Adrenal gland (tissue), 9 donors: ENCODE measurements at regions not wholly inside any gene's neighbourhood (a gene's known extent, or its start where the extent isn't known, plus 50 kb on each side); places are given as distances from the start of the nearest gene placed in this dataset.
"Not testable (repeated sequence)": the region's sequence is repeated elsewhere in the genome, so short reads cannot be mapped to it uniquely, and the experiment has no call there.

Experiments
- DNase-seq, 7 donors: peaks; one replicate each; pipeline ENCODE4 v3.0.0-alpha.2; 2019 to 2020
- H3K27ac ChIP-seq, 5 donors: fragments of 200-600 bp; sonication (generic) in 4 of 5; 1 replicate in 3 of 5; 2 replicates in 2 of 5; pipeline versions ENCODE4 v1.5.1 to v1.8.0; 2016 to 2020; ENCODE audit warnings: mild to moderate bottlenecking in 1 of 5
- H3K27me3 ChIP-seq: fragments of 200-600 bp; 2 replicates; pipeline ENCODE4 v1.8.0; 2021
- H3K36me3 ChIP-seq, 2 donors: fragments of 200-600 bp; replicated peaks in 1 of 2; 1 replicate in 1 of 2; 2 replicates in 1 of 2; pipeline versions ENCODE4 v1.5.1 to v1.8.0; 2018 to 2022
- H3K4me1 ChIP-seq, 2 donors: fragments of 200-600 bp; replicated peaks in 1 of 2; 1 replicate in 1 of 2; 2 replicates in 1 of 2; pipeline versions ENCODE4 v1.5.1 to v1.8.0; 2018 to 2021
- H3K4me3 ChIP-seq, 4 donors: fragments of 200-600 bp; sonication (generic) in 3 of 4; one replicate each; pipeline ENCODE4 v1.5.1; 2016 to 2018
- H3K9me3 ChIP-seq, 3 donors: fragments of 200-600 bp; sonication (generic) in 1 of 3; replicated peaks in 1 of 3; 1 replicate in 2 of 3; 2 replicates in 1 of 3; pipeline versions ENCODE4 v1.5.1 to v1.8.0; 2016 to 2021
- POLR2A ChIP-seq, 2 donors: fragments of 450-650 bp; IDR thresholded peaks; one replicate each; pipeline ENCODE4 v1.6.1; 2017; ENCODE audit warnings: antibody characterized with exemption in 2 of 2, mild to moderate bottlenecking in 2 of 2, moderate library complexity in 1 of 2
- WGBS, 4 donors: extraction: QIAGEN DNeasy Blood & Tissue Kit in 2 of 4; methylation state at CpG; one replicate each; pipeline versions ENCODE4 v1.1.5 to v1.1.7; 2013 to 2017; 5-methylcytosine and 5-hydroxymethylcytosine counted together
- intact Hi-C, 2 donors: fragments of 100-400 bp; cut with DNase I; formaldehyde crosslinking; loops; one replicate each; pipeline versions ENCODE4 v1.14.1 to v1.15.0; 2022 to 2023
- TF ChIP-seq, protein P1 (sequence below), 6 experiments: fragments of 450-650 bp in 4 of 6; fragments of 200-600 bp in 2 of 6; sonication (generic) in 1 of 6; IDR thresholded peaks; 1 replicate in 5 of 6; 2 replicates in 1 of 6; pipeline versions ENCODE4 v1.5.1 to v1.8.0; 2016 to 2021; ENCODE audit warnings: antibody characterized with exemption in 6 of 6, mild to moderate bottlenecking in 2 of 6, moderate library complexity in 1 of 6
- donor health status: healthy with polysubstance abuse.
- donor health status: Bipolar disorder and iron deficiency.
- donor health status: DM: yes; HTN: yes; CAD: no.
- donor health status: DM: no; HTN: no; CAD: no.
- donor health status: DM: no; HTN: no; CAD: no.

GRCh38 chr12:80000831-80001230 lies 65.9 kb upstream of the PPP1R12A start:
- no peaks in the 10 kb centered on the region for H3K27me3 ChIP-seq
- intact Hi-C loops = no loop called here
- no peak overlapping the region for H3K27ac ChIP-seq
- no peaks in the 10 kb centered on the region for H3K9me3 ChIP-seq
- no peak overlapping the region for H3K4me3 ChIP-seq
- no peak for DNase-seq
- no peaks in the 10 kb centered on the region for H3K36me3 ChIP-seq
- WGBS, 4 donors = 0 to 71% (median 2%) methylated on average over 1 of the region's 1 CpG
- H3K4me1 ChIP-seq = no peaks in the 10 kb centered on the region
- TF ChIP-seq POLR2A (IDR thresholded peaks at IDR 0.05) = no peak
- TF ChIP-seq, protein P1, sequence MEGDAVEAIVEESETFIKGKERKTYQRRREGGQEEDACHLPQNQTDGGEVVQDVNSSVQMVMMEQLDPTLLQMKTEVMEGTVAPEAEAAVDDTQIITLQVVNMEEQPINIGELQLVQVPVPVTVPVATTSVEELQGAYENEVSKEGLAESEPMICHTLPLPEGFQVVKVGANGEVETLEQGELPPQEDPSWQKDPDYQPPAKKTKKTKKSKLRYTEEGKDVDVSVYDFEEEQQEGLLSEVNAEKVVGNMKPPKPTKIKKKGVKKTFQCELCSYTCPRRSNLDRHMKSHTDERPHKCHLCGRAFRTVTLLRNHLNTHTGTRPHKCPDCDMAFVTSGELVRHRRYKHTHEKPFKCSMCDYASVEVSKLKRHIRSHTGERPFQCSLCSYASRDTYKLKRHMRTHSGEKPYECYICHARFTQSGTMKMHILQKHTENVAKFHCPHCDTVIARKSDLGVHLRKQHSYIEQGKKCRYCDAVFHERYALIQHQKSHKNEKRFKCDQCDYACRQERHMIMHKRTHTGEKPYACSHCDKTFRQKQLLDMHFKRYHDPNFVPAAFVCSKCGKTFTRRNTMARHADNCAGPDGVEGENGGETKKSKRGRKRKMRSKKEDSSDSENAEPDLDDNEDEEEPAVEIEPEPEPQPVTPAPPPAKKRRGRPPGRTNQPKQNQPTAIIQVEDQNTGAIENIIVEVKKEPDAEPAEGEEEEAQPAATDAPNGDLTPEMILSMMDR (IDR thresholded peaks at IDR 0.05) = no peak

DNA sequence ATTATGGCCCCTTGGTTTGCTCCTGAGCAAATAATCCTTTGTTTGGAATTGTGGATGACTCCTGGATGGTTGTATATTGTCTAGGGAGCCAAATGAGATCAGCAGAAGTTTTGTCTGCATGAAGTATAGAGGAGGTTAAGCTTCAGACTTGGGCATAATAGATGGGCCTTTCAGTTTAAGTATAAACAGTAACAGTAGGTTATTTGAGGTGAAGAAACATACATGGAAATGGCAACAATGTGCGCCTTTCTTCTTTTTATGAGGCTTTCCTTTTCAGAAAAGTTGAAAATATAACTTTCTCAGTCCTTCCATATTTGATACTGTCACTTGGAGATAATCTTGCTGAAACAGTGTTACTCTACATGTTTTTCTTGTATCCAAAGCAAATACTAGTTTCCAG lies 63.7 kb upstream of the PPP1R12A start:
- intact Hi-C loops = no loop called here
- H3K27me3 ChIP-seq = no peaks in the 10 kb centered on the region
- no peak for DNase-seq

DNA sequence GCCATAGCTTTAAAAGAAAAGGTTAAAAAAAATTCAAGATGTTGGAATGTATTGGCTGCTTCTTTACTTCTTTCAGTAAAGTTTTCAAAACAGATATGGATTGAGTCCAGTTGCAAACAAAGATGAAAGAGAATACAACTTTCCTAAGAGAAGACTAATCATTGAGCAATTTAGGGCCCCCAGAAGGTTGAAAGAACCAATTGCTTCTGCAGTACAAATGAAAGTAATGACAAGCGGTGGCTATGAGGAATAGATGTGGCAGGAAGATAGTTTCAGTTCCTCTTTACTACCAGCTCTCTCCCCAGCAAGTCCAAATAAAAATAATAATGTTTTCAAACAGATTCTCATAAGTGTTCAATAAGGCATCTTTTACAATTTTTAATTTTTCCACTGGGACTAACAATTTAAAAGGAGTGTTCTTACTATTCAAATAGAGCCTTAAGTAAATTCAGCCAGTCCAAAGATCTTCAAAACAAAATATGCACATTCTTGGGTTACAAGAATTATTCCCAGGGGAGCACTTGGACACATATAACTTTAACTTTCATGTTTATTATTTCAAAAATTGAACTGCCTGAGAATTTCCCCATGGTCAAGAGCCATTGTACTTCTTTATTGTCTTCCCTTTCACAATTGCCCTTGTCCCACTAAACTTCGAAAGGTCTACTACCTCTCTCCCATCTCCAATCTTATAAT lies 62.3 kb upstream of the PPP1R12A start:
- Histone ChIP-seq H3K4me3 (no peak overlapping the region), H3K4me1 (no peaks in the 10 kb centered on the region), H3K36me3 (no peaks in the 10 kb centered on the region), H3K27ac (no peak overlapping the region), H3K9me3 (no peaks in the 10 kb centered on the region), H3K27me3 (no peaks in the 10 kb centered on the region)
- intact Hi-C loops = no loop called here
- DNase-seq = no peak
- TF ChIP-seq, protein P1 (IDR thresholded peaks at IDR 0.05) = no peak
- no peak for TF ChIP-seq POLR2A (IDR thresholded peaks at IDR 0.05)
- 75 to 87% (median 80%) methylated on average over 2 of the region's 2 CpGs for WGBS, 4 donors

More for the DNA sequence above, 63.7 kb upstream of the PPP1R12A start:
- H3K27ac ChIP-seq = no peak overlapping the region
- WGBS, 4 donors = 88 to 94% (median 91%) methylated on average over 1 of the region's 1 CpG
- no peaks in the 10 kb centered on the region for H3K4me1 ChIP-seq
- H3K9me3 ChIP-seq = no peaks in the 10 kb centered on the region
- H3K36me3 ChIP-seq = no peaks in the 10 kb centered on the region
- no peak overlapping the region for H3K4me3 ChIP-seq
- no peak for TF ChIP-seq POLR2A (IDR thresholded peaks at IDR 0.05)
- TF ChIP-seq, protein P1 (IDR thresholded peaks at IDR 0.05) = no peak

GRCh38 chr12:79995385-79996084 lies 60.6 kb upstream of the PPP1R12A start:
- H3K4me1 ChIP-seq, H3K9me3 ChIP-seq, H3K27me3 ChIP-seq, intact Hi-C loops, H3K36me3 ChIP-seq, H3K27ac ChIP-seq, H3K4me3 ChIP-seq, DNase-seq: not testable (repeated sequence)
- 82 to 87% (median 84%) methylated on average over 7 of the region's 7 CpGs for WGBS, 4 donors
